NCI-H748 (cell line): ENCODE measurements at regions not wholly inside any gene's neighbourhood (a gene's known extent, or its start where the extent isn't known, plus 50 kb on each side); places are given as distances from the start of the nearest gene placed in this dataset.

ENCODE experiments used
- DNase-seq: peaks from one replicate; lab custom pipeline; 2025; ENCODE audit not compliant: unreplicated experiment; lab: John Stamatoyannopoulos, UW

DNA sequence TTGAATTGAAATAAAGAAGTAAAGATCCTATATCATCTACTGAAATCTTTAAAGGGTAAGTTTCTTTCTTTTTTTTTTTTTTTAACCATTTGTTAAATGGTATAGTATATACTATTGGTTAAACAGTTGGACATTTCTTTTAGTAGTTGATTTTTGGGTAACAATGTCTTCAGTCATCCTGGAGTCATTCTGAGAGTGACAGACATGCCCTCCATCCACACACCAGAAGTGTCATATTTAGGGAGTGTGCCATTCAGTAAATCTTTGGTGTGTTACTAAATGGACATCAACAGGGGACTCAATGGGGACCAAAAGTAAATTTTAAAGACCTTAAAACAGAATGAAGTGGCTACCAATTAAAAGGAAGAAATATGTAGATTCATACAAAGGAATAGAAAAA lies 50.8 kb upstream of the SLC39A10 start:
- DNase-seq: no peak

DNA sequence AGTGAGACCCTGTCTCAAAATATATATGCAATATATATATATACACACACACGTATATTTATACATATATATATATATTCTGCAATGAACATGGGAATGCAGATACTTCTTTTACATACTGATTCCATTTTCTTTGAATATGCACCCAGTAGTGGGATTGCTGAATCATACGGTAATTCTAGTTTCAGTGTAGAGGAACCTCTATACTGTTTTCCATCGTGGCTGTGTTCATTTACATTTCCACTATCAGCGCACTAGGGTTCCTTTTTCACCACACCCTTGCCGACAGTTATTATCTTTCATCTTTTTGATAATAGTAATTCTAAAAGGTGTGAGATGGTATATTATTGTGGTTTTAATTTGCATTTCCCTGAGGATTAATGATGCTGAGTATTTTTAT lies 52.3 kb upstream of the SLC39A10 start:
- no peak for DNase-seq

DNA sequence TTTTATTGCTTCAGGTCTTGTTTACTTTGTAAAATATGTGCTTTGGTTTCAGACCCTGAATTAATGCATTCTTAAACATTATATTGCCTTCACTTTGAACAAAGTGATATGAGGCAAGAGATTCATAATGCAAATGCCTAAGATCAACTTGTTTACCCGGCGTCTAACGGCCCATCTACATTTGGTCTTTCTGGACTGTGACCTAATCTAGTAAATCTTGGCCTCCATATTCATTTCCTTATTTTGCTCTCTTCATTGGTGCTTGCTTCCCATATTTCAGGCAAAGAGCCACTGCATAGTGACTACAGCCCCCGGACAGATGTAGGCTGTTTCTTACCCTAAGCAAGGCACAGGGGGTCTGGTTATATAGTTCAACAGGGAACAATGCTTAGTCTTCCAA lies 53.0 kb upstream of the SLC39A10 start:
- DNase-seq: no peak

DNA sequence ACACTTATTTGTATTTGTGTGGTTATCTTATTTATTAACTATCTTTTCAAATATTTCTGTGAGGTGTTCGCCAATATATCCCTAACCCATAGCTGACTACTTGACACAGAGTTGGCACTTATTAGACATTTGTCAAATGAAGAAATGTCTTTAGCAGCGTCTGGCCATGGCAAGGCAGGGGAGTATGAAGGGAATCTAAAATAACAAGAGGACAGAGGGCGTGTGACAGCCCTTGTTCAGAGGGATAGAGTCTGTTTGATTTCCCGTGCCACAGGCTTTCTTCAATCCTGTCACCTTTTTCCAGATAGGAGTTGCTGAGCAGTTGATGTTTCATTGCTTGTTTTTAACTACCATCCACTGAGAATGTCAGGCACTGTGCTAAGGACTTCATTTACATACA lies 53.6 kb upstream of the SLC39A10 start:
- no peak for DNase-seq

DNA sequence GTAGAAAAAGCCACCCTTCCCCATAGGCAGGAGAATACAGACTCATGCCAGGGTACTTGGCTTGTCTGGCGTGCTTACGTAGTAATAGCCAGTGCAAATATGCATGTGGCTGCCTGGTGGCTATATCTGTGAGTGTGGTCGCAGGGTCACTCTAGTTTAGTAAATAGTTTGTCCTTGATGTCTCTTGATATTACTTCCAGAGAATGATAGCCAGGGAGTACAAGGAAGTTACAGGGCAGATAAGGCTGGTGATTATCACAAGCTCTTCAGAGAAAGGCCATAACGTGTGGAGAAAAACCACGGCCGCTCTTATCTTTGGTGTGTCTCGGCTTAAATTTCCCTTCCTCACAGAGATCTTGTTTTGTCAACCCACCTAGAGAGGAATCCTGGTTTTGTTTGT lies 54.3 kb upstream of the SLC39A10 start:
- DNase-seq: no peak

DNA sequence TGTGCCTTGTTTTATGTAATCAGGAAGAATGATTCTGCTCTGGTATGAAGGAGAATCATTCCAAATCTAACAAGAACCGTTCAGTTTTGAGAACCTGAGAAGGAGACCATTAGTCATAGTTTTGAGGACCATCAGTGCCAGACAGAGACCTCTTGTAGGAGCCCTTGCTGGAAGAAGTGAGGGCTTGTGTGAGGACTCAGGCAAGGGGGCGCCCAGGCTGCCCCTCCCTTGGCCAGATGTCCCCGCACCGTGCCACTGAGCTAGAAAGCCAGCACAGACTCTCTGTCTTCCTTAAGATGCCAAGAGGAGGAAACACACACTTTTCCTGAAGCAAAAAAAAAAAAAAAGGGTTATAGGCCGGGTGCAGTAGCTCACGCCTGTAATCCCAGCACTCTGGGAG lies 55.7 kb upstream of the SLC39A10 start:
- DNase-seq: no peak

DNA sequence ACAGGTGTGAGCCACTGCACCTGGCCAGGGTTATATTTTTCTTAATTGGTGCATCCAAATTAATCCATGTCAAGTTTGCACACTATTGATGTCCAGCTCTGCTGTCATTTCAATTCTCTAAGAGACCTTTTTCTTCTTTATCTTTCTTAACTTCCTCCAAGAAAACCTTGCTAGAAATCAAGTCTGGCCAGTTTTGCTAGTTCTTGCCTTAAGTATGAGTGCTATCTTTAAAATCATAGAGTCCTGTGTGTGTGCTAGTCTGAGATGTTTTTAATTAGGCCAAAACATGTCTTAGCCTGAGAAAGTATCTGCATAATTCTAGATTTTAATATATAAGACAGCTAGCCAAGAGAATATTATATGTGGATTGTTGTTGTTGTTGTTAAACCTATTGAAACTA lies 56.2 kb upstream of the SLC39A10 start:
- DNase-seq: no peak

DNA sequence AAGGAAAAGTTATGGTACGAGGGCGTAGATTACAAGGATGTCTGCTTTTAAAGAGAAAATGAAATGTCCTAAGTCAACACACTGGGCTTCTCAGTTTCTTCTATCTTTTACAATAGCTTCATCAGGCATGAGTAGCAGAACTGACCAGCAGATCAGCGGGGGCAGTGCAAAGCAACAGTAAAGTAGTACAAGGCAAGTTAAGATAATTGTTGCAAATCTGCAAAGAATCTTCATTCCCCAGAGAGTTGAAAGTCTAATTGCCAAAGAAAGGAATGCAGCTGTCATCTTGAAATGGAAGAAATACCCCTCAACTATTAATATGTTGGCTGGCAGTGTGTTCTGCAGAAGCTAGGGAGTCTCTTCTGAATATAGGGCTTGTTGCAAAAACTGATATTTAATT lies 60.2 kb upstream of the SLC39A10 start:
- DNase-seq: no peak

DNA sequence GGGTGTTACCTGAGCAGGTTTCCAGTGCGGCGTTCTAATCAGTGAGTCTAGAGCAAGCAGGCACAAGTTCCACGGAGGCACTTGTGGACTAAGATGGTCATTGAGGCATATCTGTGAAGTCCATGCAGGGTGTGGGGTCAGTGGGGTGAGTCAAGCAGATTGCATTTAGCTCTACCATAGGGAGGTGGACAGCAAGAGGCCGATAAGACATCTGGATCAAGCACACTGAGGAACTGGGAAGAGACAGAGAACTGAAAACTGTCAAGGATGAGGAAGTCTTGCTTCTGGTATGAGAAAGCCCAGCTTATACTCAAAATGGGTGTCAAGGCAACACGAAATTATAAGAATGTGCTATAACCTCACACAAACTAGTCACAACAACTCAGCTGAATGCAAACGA lies 61.2 kb upstream of the SLC39A10 start:
- no peak for DNase-seq

DNA sequence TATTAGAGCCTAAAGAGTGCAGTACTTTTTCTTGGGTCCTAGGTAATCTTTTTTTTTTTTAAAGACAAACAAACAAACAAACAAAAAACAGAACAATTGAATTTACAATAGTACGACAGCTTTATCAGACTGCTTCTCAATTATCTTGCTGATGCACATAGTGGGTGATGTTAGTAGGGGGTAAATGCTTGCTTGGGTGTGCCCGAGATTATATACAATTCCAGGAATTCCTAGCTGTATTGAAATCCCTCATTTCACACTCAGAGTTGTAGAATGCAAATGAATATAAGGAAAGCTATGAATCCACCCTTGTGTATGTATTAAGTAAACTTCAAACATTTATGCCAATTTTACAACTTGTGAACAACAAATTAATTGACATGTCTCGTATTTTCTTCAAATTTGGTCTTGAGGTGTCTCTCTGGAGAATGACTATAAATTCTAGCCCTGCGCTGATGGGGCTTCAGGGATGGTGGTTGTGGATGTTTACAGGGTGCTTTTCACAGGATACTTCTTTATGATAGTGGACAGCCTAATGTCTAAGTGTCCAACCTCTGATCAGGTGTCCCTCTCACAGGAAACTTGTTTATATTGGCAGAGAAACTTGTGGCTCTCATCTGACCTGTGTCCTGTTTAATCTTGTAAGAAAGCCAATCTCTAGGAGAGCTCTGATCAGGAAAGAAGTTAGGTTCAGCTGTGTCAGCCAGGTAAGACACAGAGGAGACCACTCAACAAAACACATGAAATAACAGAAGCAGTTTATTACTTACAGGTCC lies 61.9 kb upstream of the SLC39A10 start:
- no peak for DNase-seq

DNA sequence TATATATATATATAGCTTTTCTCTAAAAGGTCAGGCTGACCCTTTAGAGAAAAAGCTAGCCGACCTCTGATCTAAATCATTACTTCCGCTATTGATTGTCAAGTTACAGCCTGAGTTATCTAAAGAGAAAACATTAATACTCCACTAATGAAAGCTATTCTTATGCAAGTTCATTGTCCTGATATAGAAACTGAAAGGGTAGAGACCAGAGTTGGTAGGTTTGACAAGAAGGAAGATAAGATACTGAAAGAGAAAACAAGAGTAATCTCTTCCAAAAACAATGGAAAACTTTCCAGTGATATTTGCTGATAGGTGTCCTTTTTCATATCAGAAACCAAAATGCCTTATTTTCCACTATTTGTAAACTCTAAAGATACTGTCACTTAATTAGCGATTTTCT lies 62.8 kb upstream of the SLC39A10 start:
- no peak for DNase-seq

DNA sequence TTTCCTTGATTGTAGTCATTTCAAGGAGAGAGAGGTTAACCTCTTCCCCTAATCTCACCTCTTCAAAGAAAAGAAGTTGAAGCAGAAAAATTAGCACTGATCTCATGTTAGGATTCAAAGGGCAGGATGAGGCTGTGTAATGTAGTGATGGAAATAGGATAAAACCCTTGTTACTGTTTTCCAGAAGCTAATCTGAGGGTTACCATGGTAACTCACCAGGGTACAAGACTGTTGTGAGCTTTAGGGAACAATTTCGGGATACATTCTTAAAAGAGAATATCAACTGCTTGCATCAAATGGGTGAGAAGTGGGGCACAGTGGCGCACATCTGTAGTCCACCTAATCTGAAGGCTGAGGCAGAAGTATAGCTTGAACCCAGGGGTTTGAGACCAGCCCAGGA lies 64.9 kb upstream of the SLC39A10 start:
- DNase-seq: no peak

DNA sequence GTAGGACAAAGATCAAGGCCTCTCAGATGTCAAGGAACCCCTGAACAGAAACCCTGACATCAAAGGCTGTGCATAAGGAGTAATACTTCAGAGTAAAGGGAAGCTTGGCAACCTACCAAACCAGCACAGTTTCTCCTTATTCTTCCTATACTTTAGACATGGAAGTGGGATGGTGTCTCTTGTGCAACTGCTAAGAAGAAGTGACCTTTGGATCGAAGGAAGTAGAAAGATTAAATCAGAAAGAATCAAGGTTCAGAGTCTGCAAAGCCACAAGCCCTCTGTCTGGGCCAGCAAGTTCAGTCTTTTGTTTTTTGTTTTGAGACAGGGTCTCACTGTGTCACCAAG lies 66.2 kb upstream of the SLC39A10 start:
- DNase-seq: no peak

DNA sequence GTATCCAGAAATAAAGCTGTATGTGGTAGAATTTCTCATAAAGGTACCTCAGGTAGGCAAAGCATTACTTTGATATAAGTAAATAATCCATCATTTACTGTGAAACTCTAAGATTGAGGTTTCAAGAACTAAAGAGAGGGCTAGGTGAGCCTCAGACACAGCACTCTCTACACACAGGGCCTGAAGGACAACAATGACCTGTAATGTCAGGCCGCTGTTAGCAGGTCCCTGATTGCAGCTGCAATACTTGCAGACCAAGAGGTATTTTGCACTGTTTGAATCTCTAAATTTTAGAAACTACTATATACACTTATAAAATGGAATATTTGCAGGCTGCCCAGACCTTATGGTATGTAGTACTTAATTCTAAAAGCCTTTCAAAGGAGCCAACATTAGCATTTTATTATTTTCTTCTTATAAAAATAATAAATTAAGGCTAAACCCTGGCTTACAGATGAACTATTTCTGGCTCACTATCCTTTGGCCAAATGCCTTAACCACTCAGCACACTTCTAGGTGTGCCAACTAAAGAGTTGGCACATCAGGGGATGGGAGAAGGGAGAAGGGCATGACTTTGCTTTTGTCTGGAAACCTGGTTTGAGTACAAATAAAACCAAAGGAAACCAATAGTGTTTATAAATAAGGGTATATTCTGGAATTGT lies 66.7 kb upstream of the SLC39A10 start:
- DNase-seq: no peak

DNA sequence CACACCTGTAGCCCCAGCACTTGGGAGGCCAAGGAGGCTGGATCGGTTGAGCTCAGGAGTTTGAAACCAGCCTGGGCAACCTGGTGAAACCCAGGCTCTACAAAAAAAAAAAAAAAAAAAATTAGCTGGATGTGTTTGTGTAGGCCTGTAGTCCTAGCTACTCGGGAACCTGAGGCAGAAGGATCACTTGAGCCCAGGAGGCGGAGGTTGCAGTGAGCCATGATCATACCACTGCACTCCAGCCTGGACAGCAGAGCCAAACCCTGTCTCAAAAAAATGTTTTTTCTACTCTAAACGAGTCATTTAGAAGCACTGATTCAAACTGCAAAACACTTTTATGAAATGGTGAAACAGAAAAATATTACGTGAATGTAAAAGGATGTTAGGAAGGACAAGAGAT lies 69.1 kb upstream of the SLC39A10 start:
- DNase-seq: no peak

DNA sequence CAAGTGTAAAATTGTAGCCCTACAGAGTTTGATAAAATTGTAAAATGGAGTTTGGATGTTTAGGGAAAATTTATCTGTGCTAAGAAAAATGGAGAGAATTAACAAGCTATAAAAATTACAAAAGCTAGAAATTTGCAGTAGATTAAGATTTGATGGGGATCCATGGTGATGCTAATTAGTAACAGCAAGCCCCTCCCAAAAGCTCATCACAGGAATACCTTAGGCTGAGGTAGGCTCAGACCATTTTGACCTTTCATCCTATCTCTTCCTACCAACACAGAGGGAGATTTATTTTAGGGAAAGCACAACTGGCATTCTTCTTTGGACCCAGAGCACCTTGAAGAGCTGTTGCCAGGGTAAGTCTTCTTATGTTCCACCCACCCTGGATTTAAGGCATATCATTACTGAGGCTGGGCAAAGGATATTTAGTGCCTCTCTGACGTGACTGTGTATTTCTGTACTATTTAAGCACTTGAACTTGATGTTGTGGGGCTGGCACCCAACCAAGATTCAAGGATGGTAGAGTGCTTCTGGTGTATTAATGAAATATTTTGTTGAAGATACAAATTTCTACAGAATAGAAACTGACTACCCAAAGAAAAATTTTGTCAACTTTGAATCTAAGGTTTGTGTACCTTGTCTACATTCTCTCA lies 70.8 kb upstream of the SLC39A10 start:
- DNase-seq: no peak

DNA sequence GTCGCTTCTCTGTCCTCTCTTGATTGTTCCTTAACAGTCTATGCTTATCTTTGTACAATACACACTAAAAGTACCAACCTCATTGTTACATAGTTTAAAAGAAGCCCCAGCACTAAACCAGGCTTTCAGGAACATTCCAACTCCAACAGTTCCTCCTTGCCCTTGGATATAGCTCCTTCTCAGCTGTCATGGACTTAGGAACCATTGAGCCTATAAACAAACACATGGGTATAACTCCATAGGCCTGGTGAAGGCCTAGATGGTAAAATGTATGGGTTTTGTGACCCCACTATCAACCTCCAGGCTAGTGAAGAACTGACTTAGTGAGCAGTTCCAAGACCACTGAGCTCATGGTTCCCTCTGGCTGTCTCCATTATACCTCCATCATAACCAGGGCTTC lies 74.8 kb upstream of the SLC39A10 start:
- no peak for DNase-seq

DNA sequence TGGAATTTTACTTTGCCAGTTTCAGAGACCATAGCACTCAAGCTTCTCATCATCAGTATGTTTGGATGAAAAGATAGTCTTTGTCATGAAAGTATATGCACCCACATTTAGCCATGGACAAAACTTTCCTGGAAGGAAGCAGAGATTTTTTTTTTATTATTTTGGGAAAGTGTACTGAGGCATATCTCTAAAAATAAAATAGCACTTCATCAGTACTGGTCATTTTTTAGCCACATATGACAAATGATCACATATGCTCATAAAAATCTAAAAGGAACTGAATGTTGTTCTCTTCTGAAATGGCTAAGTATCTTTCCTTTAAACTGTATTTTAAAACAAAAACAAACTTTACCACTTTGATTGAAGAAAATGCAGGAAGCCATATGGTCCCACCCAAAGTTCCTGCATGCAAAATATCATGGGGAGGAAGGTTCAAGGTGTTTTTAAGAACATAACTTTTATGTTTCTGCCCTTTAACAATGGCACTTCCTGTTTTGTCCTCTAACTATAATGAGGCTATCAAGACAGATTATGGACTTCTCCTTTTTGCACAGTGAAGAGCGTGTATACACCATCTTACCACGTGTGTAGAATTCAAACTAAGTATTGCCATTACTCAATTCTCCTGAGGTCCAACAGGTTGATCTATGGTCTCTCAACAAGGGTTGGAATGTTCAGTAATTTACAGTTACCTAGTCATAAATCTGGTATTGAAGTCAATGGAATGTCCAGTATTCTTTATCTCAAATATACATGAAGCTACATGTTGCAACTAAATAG lies 77.1 kb upstream of the SLC39A10 start:
- DNase-seq: no peak

DNA sequence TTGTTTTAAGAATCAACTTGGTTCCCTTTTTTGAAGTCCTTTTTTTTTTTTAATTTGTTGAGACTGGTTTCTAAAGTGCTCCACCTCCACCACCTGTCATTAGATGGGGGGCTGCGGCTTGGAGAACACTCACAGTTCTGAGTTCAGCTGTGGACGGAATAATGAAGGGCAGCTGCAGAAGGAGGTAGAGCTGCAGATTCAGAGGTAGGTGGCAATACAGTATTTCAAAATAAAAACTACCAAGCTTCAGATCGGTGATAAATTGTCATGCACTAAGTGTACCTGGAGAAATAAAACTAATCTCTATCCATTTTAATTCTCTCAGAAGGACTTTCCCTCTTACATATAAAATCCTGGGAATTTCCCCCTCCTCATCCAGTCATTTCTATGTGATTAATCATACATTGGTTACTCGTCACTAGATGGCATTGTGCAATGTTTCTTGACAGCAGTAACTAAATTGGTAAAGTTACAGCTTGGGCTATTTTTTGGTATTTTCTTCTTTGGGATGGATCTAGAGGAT lies 81.1 kb upstream of the SLC39A10 start:
- peak; percentile 30 for DNase-seq

DNA sequence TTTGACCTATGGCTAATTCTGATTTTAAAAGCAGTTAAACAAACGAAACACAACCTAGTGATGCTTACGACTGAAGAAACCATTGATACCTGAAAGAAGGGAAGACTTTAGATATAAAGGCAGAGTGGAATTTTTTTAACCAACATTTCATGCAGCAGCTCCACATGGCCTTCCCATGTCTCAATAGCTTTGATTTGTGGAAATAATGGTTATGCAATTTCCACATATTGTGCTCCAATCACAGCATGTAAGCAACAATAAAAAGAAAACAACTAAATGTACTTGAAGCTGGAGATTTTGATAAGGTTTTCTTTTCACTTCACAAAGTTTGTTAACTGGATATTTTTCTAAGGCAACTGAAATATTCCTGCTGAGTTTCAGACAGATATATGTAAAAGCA lies 82.0 kb upstream of the SLC39A10 start:
- DNase-seq: no peak

DNA sequence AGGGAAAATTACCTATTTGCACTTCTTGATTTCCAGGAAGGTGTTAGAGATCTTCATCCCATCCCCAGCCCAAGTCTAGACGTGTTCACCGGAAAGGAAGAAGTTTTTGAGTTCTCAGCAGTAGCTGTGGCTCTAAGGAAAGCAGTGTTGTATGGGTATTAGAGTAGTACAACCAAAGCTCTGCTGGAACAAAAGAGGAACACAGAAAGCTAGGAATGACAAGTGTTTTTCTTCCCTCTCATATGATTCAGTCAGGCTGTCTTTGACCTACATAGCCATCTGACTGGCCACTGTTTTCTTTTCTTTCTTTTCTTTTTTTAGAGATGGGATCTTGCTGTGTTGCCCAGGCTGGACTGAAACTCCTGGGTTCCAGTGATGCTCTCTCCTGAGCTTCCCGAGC lies 82.7 kb upstream of the SLC39A10 start:
- no peak for DNase-seq
